GM23338 (cell line): ENCODE measurements at regions not wholly inside any gene's neighbourhood (a gene's known extent, or its start where the extent isn't known, plus 50 kb on each side); places are given as distances from the start of the nearest gene placed in this dataset.

Source experiments
- ATAC-seq: fragments of 200-7000 bp; cut with Tn5 transposase; 3 replicates; pipeline ENCODE4 v1.9.1; 2020
- DNase-seq: peaks from one replicate; pipeline ENCODE4 v3.0.0-alpha.2; 2015; ENCODE audit warnings: low spot score
- H2AFZ ChIP-seq: fragments of 200-600 bp; sonication (generic); 2 replicates; pipeline ENCODE4 v1.8.0; 2016; ENCODE audit warnings: antibody characterized with exemption, mild to moderate bottlenecking, moderate library complexity
- H3F3A ChIP-seq: fragments of 200-600 bp; sonication (generic); replicated peaks from 2 replicates; pipeline ENCODE4 v1.8.0; 2017; ENCODE audit warnings: antibody characterized with exemption, mixed run types, low read depth
- H3K27ac ChIP-seq: fragments of 200-600 bp; sonication (generic); 2 replicates; pipeline ENCODE4 v1.6.1; 2016; ENCODE audit warnings: low read depth
- H3K27me3 ChIP-seq: fragments of 200-600 bp; sonication (generic); 2 replicates; pipeline ENCODE4 v1.8.0; 2016; ENCODE audit warnings: mild to moderate bottlenecking, mixed run types, moderate library complexity; ENCODE audit not compliant: insufficient read depth
- H3K36me3 ChIP-seq: fragments of 200-600 bp; sonication (generic); 2 replicates; pipeline ENCODE4 v1.8.0; 2016; ENCODE audit warnings: mild to moderate bottlenecking; ENCODE audit not compliant: insufficient read depth
- H3K4me1 ChIP-seq: fragments of 200-600 bp; sonication (generic); 2 replicates; pipeline ENCODE4 v1.8.0; 2016; ENCODE audit warnings: mild to moderate bottlenecking, moderate library complexity; ENCODE audit not compliant: insufficient read depth
- H3K4me2 ChIP-seq: fragments of 200-600 bp; sonication (generic); 2 replicates; pipeline ENCODE4 v1.7.1; 2017; ENCODE audit warnings: mixed run types
- H3K4me3 ChIP-seq: fragments of 200-600 bp; sonication (generic); 2 replicates; pipeline ENCODE4 v1.6.1; 2016; ENCODE audit warnings: mixed run types
- H3K79me2 ChIP-seq: fragments of 200-600 bp; sonication (generic); replicated peaks from 2 replicates; pipeline ENCODE4 v1.8.0; 2017; ENCODE audit warnings: mild to moderate bottlenecking; ENCODE audit not compliant: insufficient read depth
- H3K9me2 ChIP-seq: fragments of 200-600 bp; sonication (generic); 2 replicates; pipeline ENCODE4 v1.8.0; 2017; ENCODE audit not compliant: insufficient read depth
- H4K20me1 ChIP-seq: fragments of 200-600 bp; sonication (generic); replicated peaks from 2 replicates; pipeline ENCODE4 v1.8.0; 2017; ENCODE audit warnings: mild to moderate bottlenecking; ENCODE audit not compliant: insufficient read depth
- H3K27ac Mint-ChIP-seq: 2 replicates; pipeline ENCODE4 v1.8.0; 2020; ENCODE audit warnings: inconsistent platforms, mild to moderate bottlenecking, moderate library complexity, mixed read lengths
- H3K27me3 Mint-ChIP-seq: 3 replicates; pipeline ENCODE4 v1.8.0; 2022; ENCODE audit warnings: low read depth, mild to moderate bottlenecking, moderate library complexity, mixed read lengths, inconsistent platforms; ENCODE audit not compliant: insufficient read depth, poor library complexity
- H3K36me3 Mint-ChIP-seq: 3 replicates; pipeline ENCODE4 v1.8.0; 2021; ENCODE audit warnings: low read depth, mild to moderate bottlenecking, inconsistent platforms, moderate library complexity, mixed read lengths
- H3K4me1 Mint-ChIP-seq: 3 replicates; pipeline ENCODE4 v1.8.0; 2020; ENCODE audit warnings: mild to moderate bottlenecking, inconsistent platforms, mixed read lengths
- H3K4me3 Mint-ChIP-seq: 3 replicates; pipeline ENCODE4 v1.8.0; 2021; ENCODE audit warnings: moderate library complexity, mild to moderate bottlenecking, inconsistent platforms, mixed read lengths
- H3K9me3 Mint-ChIP-seq: 3 replicates; pipeline ENCODE4 v1.8.0; 2020; ENCODE audit warnings: moderate library complexity, mild to moderate bottlenecking, inconsistent platforms, mixed read lengths
- CTCF ChIP-seq, 2 experiments: fragments of 200-600 bp in 1 of 2; sonication (generic) in 1 of 2; conservative IDR thresholded peaks; 2 replicates each; pipeline versions ENCODE4 v1.5.1 to v1.6.1; 2016 to 2017; ENCODE audit warnings: antibody characterized with exemption in 2 of 2, low read depth in 2 of 2, mild to moderate bottlenecking in 2 of 2, moderate library complexity in 1 of 2
- JUNB ChIP-seq: IDR thresholded peaks from one replicate; pipeline ENCODE4 v1.6.1; 2016; ENCODE audit warnings: antibody characterized with exemption; ENCODE audit not compliant: unreplicated experiment
- POLR2AphosphoS5 ChIP-seq: IDR thresholded peaks from 2 replicates; pipeline ENCODE4 v1.6.1; 2016; ENCODE audit warnings: antibody characterized with exemption, low read depth
- REST ChIP-seq: IDR thresholded peaks from one replicate; pipeline ENCODE4 v1.6.1; 2018; ENCODE audit warnings: antibody characterized with exemption; ENCODE audit not compliant: unreplicated experiment
- ZNF114 ChIP-seq: fragments of 250-450 bp; sonication (Bioruptor Pico); IDR thresholded peaks from 2 replicates; pipeline ENCODE4 v1.5.0; 2020; ENCODE audit warnings: mild to moderate bottlenecking, moderate library complexity
- ZNF462 ChIP-seq: fragments of 250-450 bp; sonication (Bioruptor Pico); IDR thresholded peaks from 2 replicates; pipeline ENCODE4 v1.5.0; 2020; ENCODE audit warnings: mild to moderate bottlenecking, moderate library complexity

- Histone ChIP-seq H2AFZ (no peak overlapping the region), H3K4me3 (no peak overlapping the region), H3K79me2 (no peaks in the 10 kb centered on the region), H3F3A (no peaks in the 10 kb centered on the region), H3K4me1 (no peaks in the 10 kb centered on the region), H3K27ac (no peak overlapping the region), H3K36me3 (no peaks in the 10 kb centered on the region), H3K27me3 (no peaks in the 10 kb centered on the region), H4K20me1 (no peaks in the 10 kb centered on the region), H3K9me2 (no peaks in the 10 kb centered on the region; the same call in 1 of the 2 replicates), H3K4me2 (no peak overlapping the region)
- DNase-seq, result no peak
- TF ChIP-seq REST (no peak), JUNB (no peak), CTCF (conservative IDR thresholded peaks at IDR 0.05; ENCODE audit: low read depth in 2 of 2) (no peak), ZNF462 (CRISPR knock-in tag) (no peak), POLR2AphosphoS5 (no peak), ZNF114 (CRISPR knock-in tag) (no peak)
- Mint-ChIP-seq H3K4me3 (no peak overlapping the region), H3K36me3 (0 out of 3 replicates have a peak, but pooled peaks cover 4% of the 10 kb centered on the region), H3K9me3 (peaks cover 2% of the 10 kb centered on the region; the same call in 1 of the 3 replicates), H3K27me3 (no peaks in the 10 kb centered on the region), H3K27ac (no peak overlapping the region), H3K4me1 (no peaks in the 10 kb centered on the region; the same call in 2 of the 3 replicates)
- ATAC-seq, result no peak
Observed at GRCh38 chr2:11904941-11905340, 158.5 kb downstream of the LPIN1 start.
